Mucosa of stomach (tissue), 1 donor: ENCODE measurements at regions not wholly inside any gene's neighbourhood (a gene's known extent, or its start where the extent isn't known, plus 50 kb on each side); places are given as distances from the start of the nearest gene placed in this dataset.
"Not testable (repeated sequence)": the region's sequence is repeated elsewhere in the genome, so short reads cannot be mapped to it uniquely, and the experiment has no call there.

Source experiments
- H3K27me3 ChIP-seq: one replicate; pipeline ENCODE4 v1.7.0; 2013; ENCODE audit warnings: mild to moderate bottlenecking, low read length; ENCODE audit not compliant: control insufficient read depth, insufficient read depth
- H3K36me3 ChIP-seq: one replicate; pipeline ENCODE4 v1.7.0; 2013; ENCODE audit warnings: low read length; ENCODE audit not compliant: control insufficient read depth, insufficient read depth
- H3K4me1 ChIP-seq: one replicate; pipeline ENCODE4 v1.7.0; 2013; ENCODE audit warnings: mild to moderate bottlenecking, low read length; ENCODE audit not compliant: control insufficient read depth, insufficient read depth
- H3K4me3 ChIP-seq: one replicate; pipeline ENCODE4 v1.7.0; 2013; ENCODE audit warnings: low read length
- H3K9ac ChIP-seq: one replicate; pipeline ENCODE4 v1.7.0; 2013; ENCODE audit warnings: mild to moderate bottlenecking, low read length, moderate library complexity
- H3K9me3 ChIP-seq: one replicate; pipeline ENCODE4 v1.7.0; 2013; ENCODE audit warnings: mild to moderate bottlenecking, low read length, moderate library complexity; ENCODE audit not compliant: control insufficient read depth
- donor health status: Pancreatic carcinoma.

GRCh38 chr10:42336593-42337337 lies 301.6 kb downstream of the ZNF33B start:
- not testable (repeated sequence) for H3K36me3 ChIP-seq, H3K9ac ChIP-seq, H3K4me1 ChIP-seq, H3K4me3 ChIP-seq, H3K9me3 ChIP-seq, H3K27me3 ChIP-seq

GRCh38 chr10:42335653-42336296 lies 302.6 kb downstream of the ZNF33B start:
- not testable (repeated sequence) for H3K4me3 ChIP-seq, H3K9me3 ChIP-seq, H3K27me3 ChIP-seq, H3K4me1 ChIP-seq, H3K9ac ChIP-seq, H3K36me3 ChIP-seq

GRCh38 chr10:42304341-42304740 lies 334.0 kb downstream of the ZNF33B start:
- no peaks in the 10 kb centered on the region for H3K9me3 ChIP-seq
- no peak overlapping the region for H3K4me3 ChIP-seq
- H3K36me3 ChIP-seq = no peaks in the 10 kb centered on the region
- H3K4me1 ChIP-seq = no peaks in the 10 kb centered on the region
- H3K9ac ChIP-seq = no peak overlapping the region
- no peaks in the 10 kb centered on the region for H3K27me3 ChIP-seq

- H3K4me1 ChIP-seq, H3K36me3 ChIP-seq, H3K9ac ChIP-seq, H3K27me3 ChIP-seq, H3K9me3 ChIP-seq, H3K4me3 ChIP-seq: not testable (repeated sequence)
These were observed 356.5 kb downstream of the ZNF33B start for GRCh38 chr10:42281896-42282295.

- not testable (repeated sequence) for H3K9me3 ChIP-seq, H3K9ac ChIP-seq, H3K27me3 ChIP-seq
These were observed 368.6 kb downstream of the ZNF33B start for GRCh38 chr10:42269788-42270187.

GRCh38 chr10:42263259-42263658 lies 375.1 kb downstream of the ZNF33B start:
- not testable (repeated sequence) for H3K4me3 ChIP-seq, H3K9ac ChIP-seq, H3K4me1 ChIP-seq, H3K36me3 ChIP-seq, H3K9me3 ChIP-seq, H3K27me3 ChIP-seq

More at GRCh38 chr10:42269788-42270187, 368.6 kb downstream of the ZNF33B start:
- not testable (repeated sequence) for H3K4me1 ChIP-seq, H3K36me3 ChIP-seq, H3K4me3 ChIP-seq

GRCh38 chr10:42243002-42243401 lies 395.4 kb downstream of the ZNF33B start:
- H3K9ac ChIP-seq, H3K27me3 ChIP-seq, H3K4me3 ChIP-seq, H3K4me1 ChIP-seq, H3K36me3 ChIP-seq, H3K9me3 ChIP-seq: not testable (repeated sequence)

GRCh38 chr10:42242135-42242805 lies 396.1 kb downstream of the ZNF33B start:
- Histone ChIP-seq H3K4me3 (no peak overlapping the region), H3K27me3 (no peaks in the 10 kb centered on the region), H3K9ac (no peak overlapping the region), H3K4me1 (no peaks in the 10 kb centered on the region), H3K36me3 (no peaks in the 10 kb centered on the region), H3K9me3 (no peaks in the 10 kb centered on the region)

GRCh38 chr10:42236401-42236800 lies 402.0 kb downstream of the ZNF33B start:
- not testable (repeated sequence) for H3K27me3 ChIP-seq, H3K9ac ChIP-seq, H3K36me3 ChIP-seq, H3K9me3 ChIP-seq, H3K4me1 ChIP-seq, H3K4me3 ChIP-seq

- H3K9ac ChIP-seq, H3K4me3 ChIP-seq, H3K36me3 ChIP-seq, H3K4me1 ChIP-seq, H3K9me3 ChIP-seq, H3K27me3 ChIP-seq: not testable (repeated sequence)
These were observed 402.6 kb downstream of the ZNF33B start for GRCh38 chr10:42235736-42236135.

- H3K27me3 ChIP-seq, H3K9ac ChIP-seq, H3K4me1 ChIP-seq, H3K9me3 ChIP-seq, H3K4me3 ChIP-seq, H3K36me3 ChIP-seq: not testable (repeated sequence)
These were observed 403.1 kb downstream of the ZNF33B start for GRCh38 chr10:42235241-42235640.

- not testable (repeated sequence) for H3K36me3 ChIP-seq, H3K9me3 ChIP-seq, H3K4me1 ChIP-seq, H3K4me3 ChIP-seq, H3K27me3 ChIP-seq, H3K9ac ChIP-seq
These were observed 403.9 kb downstream of the ZNF33B start for GRCh38 chr10:42234506-42234905.
